ENCODE measurements at regions not wholly inside any gene's neighbourhood (a gene's known extent, or its start where the extent isn't known, plus 50 kb on each side); places are given as distances from the start of the nearest gene placed in this dataset.

DNA sequence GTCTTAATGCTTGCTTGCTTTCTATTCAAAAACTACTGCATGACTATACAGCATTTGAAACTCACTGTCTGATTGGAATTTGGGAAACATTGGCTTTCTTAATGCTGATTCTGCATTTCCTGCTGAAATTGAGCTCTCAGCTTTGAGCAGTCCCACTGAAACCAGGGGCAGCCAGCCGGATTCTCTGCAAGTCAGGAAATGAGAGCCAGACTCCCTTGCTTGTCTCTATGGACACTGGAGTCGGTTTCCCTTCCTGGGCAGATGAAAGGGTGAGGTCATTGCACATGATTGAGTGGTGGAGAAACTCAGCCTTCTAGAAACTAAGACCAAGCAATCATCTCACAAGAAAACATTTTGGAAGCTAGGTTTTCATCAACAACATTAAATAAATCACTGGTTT is 119.7 kb upstream of the SPATA31C2 start:
- TF ChIP-seq, protein P1, sequence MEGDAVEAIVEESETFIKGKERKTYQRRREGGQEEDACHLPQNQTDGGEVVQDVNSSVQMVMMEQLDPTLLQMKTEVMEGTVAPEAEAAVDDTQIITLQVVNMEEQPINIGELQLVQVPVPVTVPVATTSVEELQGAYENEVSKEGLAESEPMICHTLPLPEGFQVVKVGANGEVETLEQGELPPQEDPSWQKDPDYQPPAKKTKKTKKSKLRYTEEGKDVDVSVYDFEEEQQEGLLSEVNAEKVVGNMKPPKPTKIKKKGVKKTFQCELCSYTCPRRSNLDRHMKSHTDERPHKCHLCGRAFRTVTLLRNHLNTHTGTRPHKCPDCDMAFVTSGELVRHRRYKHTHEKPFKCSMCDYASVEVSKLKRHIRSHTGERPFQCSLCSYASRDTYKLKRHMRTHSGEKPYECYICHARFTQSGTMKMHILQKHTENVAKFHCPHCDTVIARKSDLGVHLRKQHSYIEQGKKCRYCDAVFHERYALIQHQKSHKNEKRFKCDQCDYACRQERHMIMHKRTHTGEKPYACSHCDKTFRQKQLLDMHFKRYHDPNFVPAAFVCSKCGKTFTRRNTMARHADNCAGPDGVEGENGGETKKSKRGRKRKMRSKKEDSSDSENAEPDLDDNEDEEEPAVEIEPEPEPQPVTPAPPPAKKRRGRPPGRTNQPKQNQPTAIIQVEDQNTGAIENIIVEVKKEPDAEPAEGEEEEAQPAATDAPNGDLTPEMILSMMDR (conservative IDR thresholded peaks at IDR 0.05; ENCODE audit: low read depth, low read length), result no peak
- TF ChIP-seq EZH2 (IDR thresholded peaks at IDR 0.05; ENCODE audit: low read length, unreplicated experiment), result no peak
